A673 (cell line): ENCODE measurements at regions not wholly inside any gene's neighbourhood (a gene's known extent, or its start where the extent isn't known, plus 50 kb on each side); places are given as distances from the start of the nearest gene placed in this dataset.

ENCODE experiments used
- BruUV-seq: library from RNA; stranded (reverse); fragments of 400-500 nt; replicated peaks from 2 replicates; lab custom pipeline; 2021; lab: Mats Ljungman, UMichigan
- CTCF ChIA-PET: fragments of 300-600 bp; sonication (Branson Sonifier 250); formaldehyde crosslinking; loops from one replicate; lab custom pipeline; 2022; ENCODE audit warnings: antibody characterized with exemption; lab: Charles Lee
- POLR2A ChIA-PET: fragments of 300-600 bp; sonication (Branson Sonifier 250); formaldehyde crosslinking; loops from one replicate; lab custom pipeline; 2022; ENCODE audit warnings: antibody characterized with exemption; ENCODE audit not compliant: low non-redundant PET; lab: Charles Lee
- DNase-seq: peaks from one replicate; pipeline ENCODE4 v3.0.0-alpha.2; 2015; ENCODE audit warnings: low spot score
- H3K27ac ChIP-seq: fragments of 200-600 bp; sonication (generic); 2 replicates; pipeline ENCODE4 v1.5.1; 2016; ENCODE audit warnings: mixed run types, low read depth, mild to moderate bottlenecking, mixed read lengths, antibody characterized with exemption, low read length; ENCODE audit not compliant: poor library complexity, severe bottlenecking
- H3K27me3 ChIP-seq: fragments of 200-600 bp; sonication (generic); replicated peaks from 2 replicates; pipeline ENCODE4 v1.6.1; 2017; ENCODE audit warnings: mixed run types, low read depth, mild to moderate bottlenecking, mixed read lengths, antibody characterized with exemption, low read length; ENCODE audit not compliant: insufficient read depth, poor library complexity
- H3K36me3 ChIP-seq: fragments of 200-600 bp; sonication (generic); 2 replicates; pipeline ENCODE4 v1.6.1; 2016; ENCODE audit warnings: mixed run types, mild to moderate bottlenecking, mixed read lengths, antibody characterized with exemption, low read length; ENCODE audit not compliant: insufficient read depth, poor library complexity, severe bottlenecking
- H3K4me1 ChIP-seq: fragments of 200-600 bp; sonication (generic); 2 replicates; pipeline ENCODE4 v1.6.1; 2017; ENCODE audit warnings: mixed run types, mild to moderate bottlenecking, mixed read lengths, antibody characterized with exemption, low read length; ENCODE audit not compliant: insufficient read depth, poor library complexity, severe bottlenecking
- H3K4me3 ChIP-seq: fragments of 200-600 bp; sonication (generic); 2 replicates; pipeline ENCODE4 v1.5.1; 2016; ENCODE audit warnings: low read depth, mixed run types, mild to moderate bottlenecking, mixed read lengths, low read length; ENCODE audit not compliant: poor library complexity, severe bottlenecking
- H3K9me3 ChIP-seq: fragments of 200-600 bp; sonication (generic); 2 replicates; pipeline ENCODE4 v1.6.1; 2016; ENCODE audit warnings: mixed run types, low read depth, mild to moderate bottlenecking, mixed read lengths, antibody characterized with exemption, low read length; ENCODE audit not compliant: poor library complexity, severe bottlenecking
- CTCF ChIP-seq: fragments of 300-800, 200-600 bp; sonication (generic); conservative IDR thresholded peaks from 2 replicates; pipeline ENCODE4 v1.5.1; 2017; ENCODE audit warnings: low read depth, mild to moderate bottlenecking, antibody characterized with exemption, low read length, moderate library complexity, mixed read lengths
- EZH2 ChIP-seq: fragments of 200-600 bp; sonication (generic); IDR thresholded peaks from 2 replicates; pipeline ENCODE4 v1.6.1; 2017; ENCODE audit warnings: borderline replicate concordance, low read depth, mild to moderate bottlenecking, mixed read lengths, antibody characterized with exemption, low read length; ENCODE audit not compliant: poor library complexity, severe bottlenecking
- intact Hi-C: fragments of 100-400 bp; cut with micrococcal nuclease; formaldehyde crosslinking; loops from one replicate; pipeline ENCODE4 v1.10.0; 2022; ENCODE audit not compliant: unreplicated experiment

GRCh38 chr10:75314570-75314969 lies 78.8 kb upstream of the COMTD1 start:
- Histone ChIP-seq H3K4me1 (no peaks in the 10 kb centered on the region), H3K27me3 (peaks cover 9% of the 10 kb centered on the region), H3K9me3 (no peaks in the 10 kb centered on the region), H3K4me3 (no peak overlapping the region), H3K36me3 (no peaks in the 10 kb centered on the region), H3K27ac (no peak overlapping the region)
- no peak for TF ChIP-seq CTCF
- no peak for TF ChIP-seq EZH2
- intact Hi-C loops: no loop called here
- ChIA-PET POLR2A (no interaction called here), CTCF (no interaction called here)
- BruUV-seq: no TSS peak
- DNase-seq: no peak

DNA sequence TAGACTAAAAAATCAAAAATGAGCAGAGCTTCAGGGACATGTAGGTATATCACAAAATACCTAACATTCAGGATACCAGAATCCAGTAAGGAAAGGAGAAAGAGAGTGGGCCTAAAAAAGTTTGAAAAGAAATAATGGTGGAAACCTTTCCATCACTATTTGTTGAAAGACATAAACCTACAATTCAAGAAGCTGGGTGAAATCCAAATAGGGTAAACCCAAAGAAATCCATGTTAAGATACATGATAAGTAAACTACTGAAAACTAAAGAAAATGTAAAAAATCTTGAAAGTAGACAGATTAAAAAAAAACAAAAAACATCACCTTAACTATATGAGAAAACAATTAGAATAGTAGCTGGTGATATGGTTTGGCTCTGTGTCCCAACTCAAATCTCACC lies 76.7 kb upstream of the COMTD1 start:
- no peak for DNase-seq
- intact Hi-C loops: no loop called here
- H3K4me3 ChIP-seq: no peak overlapping the region
- CTCF ChIA-PET: no interaction called here
- H3K27ac ChIP-seq: no peak overlapping the region
- no peaks in the 10 kb centered on the region for H3K9me3 ChIP-seq
- H3K36me3 ChIP-seq: no peaks in the 10 kb centered on the region
- POLR2A ChIA-PET: no interaction called here
- no TSS peak for BruUV-seq
- H3K27me3 ChIP-seq: peaks cover 12% of the 10 kb centered on the region
- H3K4me1 ChIP-seq: no peaks in the 10 kb centered on the region
- no peak for TF ChIP-seq EZH2
- no peak for TF ChIP-seq CTCF

- intact Hi-C loops: no loop called here
- H3K4me1 ChIP-seq: no peaks in the 10 kb centered on the region
- ChIA-PET POLR2A (no interaction called here), CTCF (no interaction called here)
- no peak for TF ChIP-seq EZH2
- TF ChIP-seq CTCF: no peak
- no TSS peak for BruUV-seq
- no peak for DNase-seq
- no peak overlapping the region for H3K27ac ChIP-seq
- H3K27me3 ChIP-seq: peaks cover 12% of the 10 kb centered on the region
- H3K36me3 ChIP-seq: no peaks in the 10 kb centered on the region
- H3K4me3 ChIP-seq: no peak overlapping the region
- H3K9me3 ChIP-seq: peaks cover 10% of the 10 kb centered on the region
These were observed 69.9 kb upstream of the COMTD1 start for GRCh38 chr10:75305675-75306074.
